NCI-H82 treated with DMSO at 0.1 percent for 48 hours (cell line): ENCODE measurements at regions not wholly inside any gene's neighbourhood (a gene's known extent, or its start where the extent isn't known, plus 50 kb on each side); places are given as distances from the start of the nearest gene placed in this dataset.
"Not testable (repeated sequence)": the region's sequence is repeated elsewhere in the genome, so short reads cannot be mapped to it uniquely, and the experiment has no call there.

Experiments
- DNase-seq: peaks from one replicate; lab custom pipeline; 2025; ENCODE audit not compliant: unreplicated experiment; lab: John Stamatoyannopoulos, UW

DNA sequence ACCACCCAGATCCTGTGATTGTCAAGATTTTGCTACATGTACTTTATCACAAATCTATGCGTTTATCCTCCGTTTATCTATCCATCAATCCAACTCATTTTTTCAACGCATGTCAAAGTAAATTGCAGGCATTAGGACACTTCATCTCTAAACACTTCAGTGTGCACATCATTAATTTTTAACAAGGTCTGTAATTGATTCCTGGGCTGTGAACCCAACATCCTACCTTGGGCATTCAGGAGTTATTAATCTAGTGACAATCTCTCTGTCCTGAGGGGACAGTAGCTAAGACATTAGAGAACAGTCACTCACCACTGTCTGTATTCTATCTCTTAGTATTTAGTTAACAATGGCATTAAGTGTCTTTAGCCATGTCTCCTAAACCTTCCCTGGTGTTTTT lies 264.7 kb downstream of the SOX9 start:
- DNase-seq, result no peak

DNA sequence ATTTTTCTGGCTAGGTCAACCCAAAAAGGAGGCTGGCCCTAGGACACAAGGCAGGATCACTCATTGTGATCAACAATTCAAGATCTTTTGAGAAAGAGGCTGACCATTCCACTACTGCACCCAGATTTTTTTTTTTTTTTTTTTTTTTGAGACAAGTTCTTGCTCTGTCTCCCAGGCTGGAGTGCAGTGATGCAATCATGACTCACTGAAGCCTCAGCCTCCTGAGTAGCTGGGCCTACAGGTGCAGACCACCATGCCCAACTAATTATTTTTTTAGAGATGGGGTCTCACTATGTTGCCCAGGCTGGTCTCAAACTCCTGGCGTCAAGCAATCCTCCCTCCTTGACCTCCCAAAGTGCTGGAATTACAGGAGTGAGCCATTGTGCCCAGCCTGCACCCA lies 265.4 kb downstream of the SOX9 start:
- not testable (repeated sequence) for DNase-seq

DNA sequence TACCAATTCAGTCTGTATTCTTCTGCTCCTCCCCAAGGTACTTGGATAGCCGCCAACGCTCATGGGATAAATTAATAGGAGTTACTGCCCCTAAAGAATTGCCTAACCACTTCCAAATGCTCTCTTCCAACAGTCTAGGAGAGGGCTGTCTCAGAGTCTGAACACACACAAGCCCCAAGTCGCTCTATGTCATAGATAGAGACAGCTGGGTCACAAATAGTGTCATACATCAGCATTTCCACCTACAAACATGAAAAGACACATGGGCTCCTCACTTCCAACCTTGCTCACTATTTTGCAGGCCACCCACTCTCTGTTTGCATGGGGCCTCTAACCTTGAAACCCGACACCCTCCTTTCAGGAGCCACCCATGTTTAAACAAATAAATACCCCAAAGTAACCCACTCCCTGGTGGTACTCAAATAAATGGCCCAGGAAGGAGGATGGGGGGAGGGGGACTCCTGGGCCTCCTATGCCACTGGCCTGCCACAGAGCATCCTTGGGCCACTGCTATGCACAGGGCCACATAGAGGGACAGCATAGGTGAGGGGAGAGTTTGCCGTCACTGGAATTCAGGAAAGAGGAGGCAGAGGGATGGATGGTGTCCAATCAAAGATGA lies 265.9 kb downstream of the SOX9 start:
- no peak for DNase-seq

- no peak for DNase-seq
Measured at GRCh38 chr17:72387487-72387886, 266.7 kb downstream of the SOX9 start.

DNA sequence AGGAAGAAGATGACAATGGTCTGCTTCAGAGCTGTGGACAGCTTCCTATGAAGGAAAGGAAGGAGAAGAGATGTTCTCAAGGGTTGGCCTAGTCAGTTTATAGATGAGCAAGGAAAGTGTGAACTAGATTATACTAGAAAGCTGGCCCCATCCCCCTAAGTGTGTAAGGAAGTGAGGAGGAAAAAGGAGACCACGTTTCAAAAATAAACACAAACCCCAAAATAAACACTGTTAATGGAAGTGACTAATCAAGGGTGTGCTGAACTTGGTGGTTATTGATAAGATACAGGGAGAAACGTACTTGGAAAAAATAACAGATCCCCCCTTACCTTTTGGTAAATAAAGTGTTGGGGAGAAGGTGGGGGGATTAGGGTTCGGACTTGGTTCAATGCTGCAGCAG lies 267.1 kb downstream of the SOX9 start:
- DNase-seq, result no peak

DNA sequence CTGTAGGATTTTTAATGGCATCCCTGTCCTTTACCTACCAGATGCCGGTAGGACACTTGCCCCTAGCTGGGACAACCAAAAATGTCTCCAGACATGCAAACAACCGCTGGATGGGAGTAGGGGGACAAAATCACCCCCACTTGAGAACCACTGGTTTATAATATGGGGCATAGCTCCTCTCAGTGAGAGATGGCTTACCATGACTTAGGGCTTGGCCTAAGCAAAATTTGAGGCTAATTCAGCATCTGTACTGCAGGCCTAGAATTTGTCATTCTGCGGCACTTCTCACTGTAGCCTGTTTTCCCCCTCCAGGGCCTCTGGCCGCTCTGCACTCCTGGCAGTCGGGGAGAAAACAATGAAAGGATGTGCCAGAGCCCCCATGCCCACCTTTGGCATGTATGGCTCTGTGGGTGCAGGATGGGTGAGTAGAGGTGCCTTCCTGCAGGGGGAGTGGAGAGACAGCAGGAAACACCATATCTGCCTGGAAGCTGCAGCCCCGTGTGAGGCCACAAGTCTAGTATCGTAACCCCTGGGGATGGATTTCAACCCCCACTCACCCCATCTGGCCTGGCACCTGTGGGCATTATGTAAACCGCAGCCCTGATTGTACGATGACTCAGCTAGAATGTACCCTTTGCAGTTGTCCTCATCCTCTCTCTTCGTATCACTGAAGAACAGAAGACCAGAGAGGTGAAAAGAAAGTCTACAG lies 268.1 kb downstream of the SOX9 start:
- no peak for DNase-seq

DNA sequence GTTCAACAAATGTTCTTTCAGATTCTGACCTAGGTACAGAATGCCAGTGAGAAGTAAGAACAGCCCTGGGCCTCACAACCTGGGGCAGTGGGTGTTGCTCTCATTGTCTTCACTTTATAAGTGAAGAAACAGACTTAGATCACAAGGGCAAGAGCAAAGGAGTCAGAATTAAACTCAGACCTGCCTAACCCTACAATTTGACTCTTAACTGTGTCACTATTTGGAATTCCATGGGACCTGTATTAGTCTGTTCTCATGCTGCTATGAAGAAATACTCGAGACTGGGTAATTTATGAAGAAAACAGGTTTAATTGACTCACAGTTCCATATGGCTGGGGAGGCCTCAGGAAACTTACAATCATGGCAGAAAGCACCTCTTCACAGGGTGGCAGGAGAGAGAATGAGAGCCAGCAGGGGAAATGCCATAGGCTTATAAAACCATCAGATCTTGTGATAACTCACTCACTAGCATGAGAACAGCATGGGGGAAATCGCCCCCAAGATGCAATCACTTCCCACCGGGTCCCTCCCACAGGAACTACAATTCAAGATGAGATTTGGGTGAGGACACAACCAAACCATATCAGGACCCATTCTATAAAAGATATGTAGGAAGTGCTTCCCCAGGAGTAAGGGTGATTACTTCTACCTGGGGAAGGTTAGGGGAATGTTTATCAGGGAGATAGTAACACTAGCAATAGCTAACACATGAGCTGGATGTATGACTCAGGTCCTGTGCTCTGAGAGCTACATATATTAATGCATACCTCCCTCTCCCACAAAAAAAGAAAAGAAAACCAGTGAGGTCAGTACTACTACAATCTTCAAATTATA lies 270.1 kb downstream of the SOX9 start:
- DNase-seq, result no peak

- DNase-seq, result no peak
Measured at GRCh38 chr17:72392056-72393010, 271.5 kb downstream of the SOX9 start.

GRCh38 chr17:72393553-72393952 lies 272.7 kb downstream of the SOX9 start:
- DNase-seq, result no peak

GRCh38 chr17:72394531-72394930 lies 273.7 kb downstream of the SOX9 start:
- no peak for DNase-seq

DNA sequence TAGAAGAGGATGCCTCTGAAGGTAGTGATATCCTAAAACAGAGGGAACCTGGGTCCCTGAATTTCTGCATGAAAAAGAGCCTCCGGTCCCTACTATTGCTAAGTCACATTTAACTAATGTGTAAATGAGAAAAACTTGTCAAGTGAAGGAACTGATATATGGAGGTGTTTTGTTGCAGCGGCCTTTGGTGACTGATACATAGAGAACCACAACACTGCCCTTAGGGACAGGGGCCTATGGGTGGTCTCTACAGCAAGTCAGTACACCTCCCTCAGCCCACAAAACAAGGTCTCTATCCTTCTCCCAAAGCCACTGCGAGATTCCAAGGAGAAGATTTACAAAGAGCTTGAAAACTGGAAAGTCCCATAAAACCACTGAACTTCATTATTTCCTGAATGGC lies 275.3 kb downstream of the SOX9 start:
- DNase-seq, result no peak

DNA sequence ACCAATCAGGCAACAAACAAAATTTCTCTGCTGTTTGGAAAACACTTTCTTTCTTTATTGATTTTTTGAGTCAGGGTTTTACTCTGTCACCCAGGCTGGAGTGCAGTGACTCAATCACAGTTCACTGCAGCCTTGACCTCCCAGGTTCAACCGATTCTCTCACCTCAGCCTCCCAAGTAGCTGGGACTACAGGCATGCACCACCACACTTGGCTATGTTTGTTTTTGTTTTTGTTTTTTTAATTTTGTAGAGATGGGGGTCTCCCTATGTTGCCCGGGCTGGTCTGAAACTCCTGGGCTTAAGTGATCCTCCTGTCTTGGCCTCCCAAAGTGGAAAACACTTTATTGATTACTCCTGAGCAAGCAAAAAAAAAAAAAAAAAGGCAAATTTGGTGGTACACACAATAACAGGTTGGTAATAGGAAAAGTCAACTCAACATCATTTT lies 276.4 kb downstream of the SOX9 start:
- DNase-seq, result no peak

DNA sequence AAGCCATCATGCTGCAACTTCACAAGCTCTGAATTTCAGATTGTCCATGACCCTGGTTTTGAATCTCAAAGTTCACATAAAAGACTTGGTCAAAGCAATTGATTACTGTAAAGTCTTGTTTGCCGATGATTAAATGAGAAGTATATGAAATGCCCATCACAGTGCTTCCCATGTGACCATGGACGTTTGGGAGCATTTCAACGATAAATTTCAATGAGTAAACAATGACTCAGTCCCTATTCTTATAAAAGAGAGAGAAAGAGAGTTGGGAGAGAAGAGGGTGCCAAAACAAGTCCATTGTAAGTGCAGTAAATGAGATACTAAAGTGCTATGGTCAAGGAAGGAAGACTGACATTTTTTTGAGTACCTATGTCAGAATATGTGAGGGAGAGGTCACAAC lies 276.9 kb downstream of the SOX9 start:
- no peak for DNase-seq

DNA sequence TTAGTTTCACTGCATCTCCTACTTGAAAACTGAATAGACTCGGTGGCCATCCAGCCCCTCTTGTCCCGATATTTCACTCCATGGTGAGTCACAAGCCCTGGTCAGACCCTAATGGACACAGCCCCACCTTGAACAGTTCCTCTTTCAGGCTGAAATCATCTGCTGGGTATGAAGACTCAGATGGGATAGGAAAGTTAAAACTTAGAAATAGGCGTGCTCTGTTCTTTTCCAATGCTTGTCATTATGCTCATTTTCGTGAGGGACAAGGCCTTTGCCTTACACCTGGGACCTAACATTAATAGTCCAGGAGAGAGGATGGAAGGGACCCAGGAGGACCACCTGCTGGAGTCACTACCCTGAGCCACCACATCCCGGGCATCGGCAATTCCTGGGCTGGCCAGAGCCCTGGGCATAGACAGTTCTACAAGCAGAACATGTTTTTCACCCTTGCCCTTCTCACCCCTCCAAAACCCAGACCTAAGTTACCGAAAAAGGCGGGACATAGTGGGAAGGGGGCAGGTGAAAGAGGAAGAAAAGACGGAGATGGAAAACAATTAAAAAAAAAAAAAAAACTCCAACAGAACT lies 278.3 kb downstream of the SOX9 start:
- DNase-seq, result no peak

DNA sequence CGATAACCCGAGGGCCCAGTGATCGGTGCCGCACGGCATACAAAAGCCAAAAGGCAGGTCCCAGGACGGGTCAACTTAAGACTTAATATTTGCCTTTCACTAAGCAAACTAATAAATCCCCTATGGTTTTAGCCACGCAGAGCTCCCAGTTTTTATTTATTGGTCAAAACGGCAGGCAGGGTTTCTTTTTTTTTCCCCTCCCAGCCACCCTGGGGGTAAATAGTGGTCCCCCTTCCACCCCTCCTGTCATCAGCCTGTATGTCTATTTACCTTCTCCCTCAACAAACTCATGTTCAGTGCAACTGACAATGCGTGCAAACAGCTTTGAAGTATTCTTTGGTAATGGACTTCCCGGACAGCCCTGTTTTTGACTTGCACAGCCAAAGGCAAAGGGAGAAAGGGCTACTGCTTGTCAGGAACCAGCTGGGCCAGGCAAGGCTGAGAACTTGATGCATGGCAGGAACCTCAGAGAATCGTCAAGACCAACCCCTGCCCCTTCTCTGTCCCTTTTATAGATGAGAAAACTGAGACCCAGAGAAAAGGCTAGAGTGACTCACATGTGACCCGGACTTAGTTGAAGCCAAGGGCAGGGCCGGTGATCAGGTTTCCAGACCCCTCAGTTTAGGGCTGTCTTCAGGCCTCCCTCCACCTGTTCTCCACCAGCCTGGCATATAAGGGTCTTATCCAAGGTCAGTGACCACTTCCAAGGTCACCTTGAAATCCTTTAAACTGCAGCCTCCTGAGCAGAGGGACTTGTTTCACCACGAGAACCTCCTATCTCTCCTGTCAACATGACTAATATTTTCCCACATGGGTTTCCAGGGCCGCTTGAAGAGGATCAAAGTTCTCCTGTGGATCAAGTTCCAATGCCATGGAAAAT lies 279.0 kb downstream of the SOX9 start:
- no peak for DNase-seq

GRCh38 chr17:72400488-72400827 lies 279.6 kb downstream of the SOX9 start:
- DNase-seq, result no peak

DNA sequence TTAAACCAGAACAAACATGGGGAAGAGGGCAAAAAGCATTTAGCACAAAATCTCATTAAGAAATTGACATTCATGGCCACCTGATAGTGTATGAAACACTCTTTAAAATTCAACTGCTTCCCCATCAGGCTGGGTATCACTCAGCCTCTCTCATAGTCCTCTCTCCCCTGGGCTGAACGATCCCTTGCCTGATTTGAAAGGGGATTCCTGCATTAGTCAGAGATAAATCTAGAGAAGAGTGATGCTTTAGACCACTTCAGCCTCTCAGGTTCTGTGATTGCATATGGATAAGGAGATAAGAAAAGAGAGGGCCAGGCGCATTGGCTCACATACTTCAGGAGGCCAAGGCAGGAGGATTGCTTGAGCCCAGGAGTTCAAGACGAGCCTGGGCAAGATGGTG lies 280.0 kb downstream of the SOX9 start:
- no peak for DNase-seq

DNA sequence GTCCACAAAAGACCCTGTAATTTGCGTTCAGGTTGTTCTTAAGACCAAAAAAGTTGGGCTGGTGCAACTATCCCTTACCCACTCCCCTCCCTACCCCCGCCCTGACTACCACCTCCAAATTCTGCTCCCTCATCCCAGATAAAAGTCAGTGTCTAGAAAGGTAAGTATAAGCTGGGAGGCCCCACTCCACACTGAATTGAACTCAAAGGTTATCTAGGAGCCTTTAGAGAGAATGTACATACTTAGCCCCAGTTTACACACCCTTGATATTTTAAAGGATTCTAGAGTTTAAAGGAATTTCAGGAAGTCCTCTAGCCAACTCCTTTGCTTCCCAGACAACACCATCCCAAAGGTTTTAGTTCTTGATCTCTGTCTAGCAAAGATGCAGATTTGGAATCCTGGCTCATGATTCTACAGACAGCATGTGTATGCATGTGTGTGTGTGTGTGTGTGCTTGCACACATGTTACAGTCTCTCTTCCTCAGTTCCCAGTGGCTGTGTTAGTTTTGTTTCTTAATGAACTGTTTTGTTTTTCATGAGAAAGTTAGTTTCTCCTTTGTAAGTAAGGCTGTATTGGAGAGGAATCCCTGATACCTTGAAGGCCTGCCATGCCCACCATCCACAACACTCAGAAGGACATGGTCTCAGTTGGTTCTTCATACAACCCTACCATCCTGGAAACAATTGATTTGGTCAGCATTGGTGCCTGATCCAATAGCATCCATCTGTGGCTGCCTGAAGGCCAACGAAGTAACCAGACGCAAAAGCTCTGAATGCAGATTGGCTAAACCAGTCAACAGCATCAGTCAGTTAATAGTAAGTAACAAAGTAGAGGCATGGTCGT lies 281.3 kb downstream of the SOX9 start:
- no peak for DNase-seq

- DNase-seq, result no peak
Measured at GRCh38 chr17:72402727-72403210, 281.9 kb downstream of the SOX9 start.
